HG03571 (cell line): ENCODE measurements at regions not wholly inside any gene's neighbourhood (a gene's known extent, or its start where the extent isn't known, plus 50 kb on each side); places are given as distances from the start of the nearest gene placed in this dataset.
"Not testable (repeated sequence)": the region's sequence is repeated elsewhere in the genome, so short reads cannot be mapped to it uniquely, and the experiment has no call there.

Experiments used
- ATAC-seq: cut with Tn5 transposase; IDR thresholded peaks from one replicate; pipeline ENCODE4 v1.9.1; 2021; ENCODE audit not compliant: unreplicated experiment

DNA sequence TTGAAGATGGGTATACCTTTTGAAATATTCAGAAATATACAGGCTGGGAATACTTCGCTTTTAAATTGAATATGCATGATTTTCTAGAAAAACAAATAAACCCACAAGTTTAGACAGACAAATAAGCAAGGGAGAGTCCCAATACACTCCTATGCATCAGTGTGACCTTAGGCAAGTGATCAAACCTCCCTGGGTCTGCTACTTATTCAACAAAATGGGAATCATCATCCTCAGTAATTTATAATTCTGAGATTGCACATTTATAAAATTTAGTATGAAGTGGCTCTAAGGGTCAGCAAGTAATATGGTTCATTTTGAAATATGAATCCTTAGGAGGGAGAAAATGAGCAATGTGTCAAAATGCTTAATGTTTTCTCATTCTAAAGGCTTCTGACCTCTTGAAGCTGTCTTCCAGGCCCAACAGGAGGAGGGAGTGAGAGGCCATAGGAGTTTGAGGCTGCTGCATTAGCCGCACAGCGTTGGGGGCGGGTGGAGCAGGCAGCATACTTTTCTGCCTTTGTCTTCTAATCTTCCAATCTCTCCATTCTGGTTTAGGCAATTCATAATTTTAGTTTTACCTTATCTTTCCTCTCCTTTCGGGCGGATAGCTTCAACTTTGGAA, 155.1 kb downstream of the TRIB2 start:
- ATAC-seq, result no peak

DNA sequence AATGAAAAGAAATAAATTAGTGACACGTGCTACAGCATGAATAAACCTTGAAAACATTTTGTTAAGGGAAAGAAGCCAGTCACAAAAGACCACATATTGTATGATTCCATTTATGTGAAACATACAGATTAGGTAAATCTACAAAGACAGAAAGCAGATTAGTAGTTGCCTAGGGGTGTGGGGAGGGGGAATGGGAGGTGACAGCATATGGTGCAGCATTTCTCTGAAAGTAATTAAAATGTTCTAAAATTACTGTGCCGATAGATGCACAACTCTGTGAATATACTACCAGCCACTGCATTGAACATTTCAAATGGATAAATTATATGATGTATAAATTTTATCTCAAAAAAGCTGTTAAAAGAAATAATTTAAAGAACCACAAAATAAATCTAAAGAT, 161.0 kb downstream of the TRIB2 start:
- no peak for ATAC-seq

DNA sequence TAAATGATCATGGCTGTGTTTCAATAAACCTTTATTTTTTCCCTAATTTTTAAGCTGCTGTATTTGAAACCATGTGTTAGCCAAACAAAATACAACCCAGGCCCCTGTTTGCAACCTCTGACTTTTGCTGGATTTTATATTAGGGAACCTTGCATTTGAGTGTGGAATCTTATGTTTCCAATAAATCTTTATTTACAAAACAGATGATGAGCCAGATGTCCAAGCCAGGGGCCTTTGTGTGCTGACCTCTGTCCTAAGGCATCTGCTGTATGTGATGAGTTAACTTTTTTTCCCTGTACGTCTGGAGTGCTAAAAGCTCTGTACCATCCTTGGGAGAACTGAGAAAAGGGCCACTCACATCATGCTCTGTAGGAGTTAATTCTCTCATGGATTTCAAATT, 162.9 kb downstream of the TRIB2 start:
- ATAC-seq, result no peak

- ATAC-seq, result no peak
Measured at GRCh38 chr2:12881952-12882351, 165.2 kb downstream of the TRIB2 start.

GRCh38 chr2:12882393-12882792, 165.7 kb downstream of the TRIB2 start:
- ATAC-seq, result no peak

DNA sequence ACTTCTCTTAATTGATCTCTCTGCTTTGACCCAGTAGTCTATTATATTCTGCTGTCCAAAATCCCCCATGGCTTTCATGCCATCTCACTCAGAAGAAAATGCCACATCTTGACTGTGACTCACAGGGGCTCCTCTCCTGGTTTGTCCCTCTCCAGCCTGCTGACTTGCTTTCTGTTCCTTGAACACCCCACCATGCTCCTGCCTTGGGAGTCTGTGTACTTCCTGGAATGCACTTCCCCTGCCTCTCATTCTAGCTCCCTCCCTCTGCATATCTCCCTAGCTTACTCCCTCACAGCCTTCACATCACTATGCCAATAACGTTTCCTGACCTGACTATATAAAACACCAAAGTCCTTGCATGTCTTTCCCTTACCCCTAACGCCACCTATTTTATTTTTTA, 167.2 kb downstream of the TRIB2 start:
- ATAC-seq, result no peak

DNA sequence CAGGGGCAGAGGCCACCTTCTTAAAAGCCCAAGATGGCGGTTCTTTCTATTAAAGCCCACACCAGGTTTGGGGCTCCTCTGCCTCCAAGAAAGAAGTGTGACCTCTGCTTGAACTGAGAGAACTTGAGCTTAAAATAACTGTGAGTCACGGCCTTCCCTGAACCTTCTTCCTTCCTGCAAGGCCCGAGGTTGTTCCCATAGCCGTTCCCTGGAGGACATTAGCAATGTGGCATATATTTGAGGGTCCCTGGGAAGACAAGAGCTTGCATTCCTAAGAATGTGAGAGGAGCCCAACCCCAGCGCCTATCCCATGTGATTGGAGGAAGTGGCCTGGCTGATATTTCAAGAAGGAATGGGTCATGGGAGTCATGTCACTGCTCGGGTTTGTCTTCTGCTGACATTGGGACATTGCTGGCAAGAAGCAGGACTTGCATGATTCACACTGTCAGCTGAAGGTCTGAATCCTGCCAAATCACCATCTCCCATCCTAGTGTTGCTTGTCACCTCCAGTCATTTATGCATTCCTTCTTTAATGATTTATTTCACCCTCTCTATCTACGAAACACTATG, 168.1 kb downstream of the TRIB2 start:
- ATAC-seq, result no peak

- no peak for ATAC-seq
Measured at GRCh38 chr2:12890066-12890465, 173.3 kb downstream of the TRIB2 start.

DNA sequence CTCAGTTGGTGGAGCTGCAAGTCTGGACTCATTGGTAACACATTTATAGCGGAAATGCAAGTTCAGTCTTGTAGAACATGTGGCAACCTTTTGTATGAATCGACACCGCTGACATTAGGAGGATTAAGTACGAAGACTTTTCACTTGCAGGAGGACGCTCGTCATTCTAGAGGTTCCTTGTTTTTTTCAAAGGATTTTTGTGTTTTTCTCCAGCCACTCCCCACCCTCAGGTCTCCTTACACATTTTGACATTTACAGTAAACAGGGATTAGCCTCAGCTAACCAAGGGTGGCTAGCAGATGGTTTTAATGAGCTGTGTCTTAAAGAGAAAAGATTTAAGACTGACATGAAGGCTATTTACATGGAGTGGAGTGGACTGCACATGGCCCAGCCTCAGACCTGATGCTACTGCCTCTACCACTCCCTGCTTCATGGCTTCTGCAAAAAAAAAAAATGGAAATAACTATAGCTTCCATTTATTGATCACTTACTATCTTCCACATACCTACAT, 173.8 kb downstream of the TRIB2 start:
- no peak for ATAC-seq

GRCh38 chr2:12895017-12895416, 178.3 kb downstream of the TRIB2 start:
- no peak for ATAC-seq

GRCh38 chr2:12896318-12896982, 179.7 kb downstream of the TRIB2 start:
- ATAC-seq, result no peak

GRCh38 chr2:12897181-12897580, 180.4 kb downstream of the TRIB2 start:
- ATAC-seq, result no peak

DNA sequence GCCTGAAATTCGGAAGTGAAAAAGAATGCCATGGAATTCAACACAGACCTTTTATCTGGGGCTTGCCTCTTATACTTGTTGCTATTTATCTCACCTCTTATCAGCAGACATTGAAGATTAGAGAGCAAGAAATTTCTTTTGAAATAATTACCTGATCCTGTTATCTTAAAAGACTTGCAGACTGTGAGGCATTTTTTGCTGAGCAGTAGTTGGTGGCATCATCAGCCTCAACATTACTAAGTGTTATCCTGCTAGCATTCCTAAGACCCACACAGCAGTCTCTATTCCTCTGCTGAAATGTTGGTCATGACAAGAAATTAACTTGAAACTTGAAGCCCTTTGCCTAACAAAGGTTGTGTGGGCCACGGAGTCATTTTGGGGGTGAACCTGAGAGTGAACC, 186.5 kb downstream of the TRIB2 start:
- ATAC-seq, result no peak

- ATAC-seq, result no peak
Measured at GRCh38 chr2:12910431-12910830, 193.7 kb downstream of the TRIB2 start.

- no peak for ATAC-seq
Measured at GRCh38 chr2:12915787-12916186, 199.1 kb downstream of the TRIB2 start.

DNA sequence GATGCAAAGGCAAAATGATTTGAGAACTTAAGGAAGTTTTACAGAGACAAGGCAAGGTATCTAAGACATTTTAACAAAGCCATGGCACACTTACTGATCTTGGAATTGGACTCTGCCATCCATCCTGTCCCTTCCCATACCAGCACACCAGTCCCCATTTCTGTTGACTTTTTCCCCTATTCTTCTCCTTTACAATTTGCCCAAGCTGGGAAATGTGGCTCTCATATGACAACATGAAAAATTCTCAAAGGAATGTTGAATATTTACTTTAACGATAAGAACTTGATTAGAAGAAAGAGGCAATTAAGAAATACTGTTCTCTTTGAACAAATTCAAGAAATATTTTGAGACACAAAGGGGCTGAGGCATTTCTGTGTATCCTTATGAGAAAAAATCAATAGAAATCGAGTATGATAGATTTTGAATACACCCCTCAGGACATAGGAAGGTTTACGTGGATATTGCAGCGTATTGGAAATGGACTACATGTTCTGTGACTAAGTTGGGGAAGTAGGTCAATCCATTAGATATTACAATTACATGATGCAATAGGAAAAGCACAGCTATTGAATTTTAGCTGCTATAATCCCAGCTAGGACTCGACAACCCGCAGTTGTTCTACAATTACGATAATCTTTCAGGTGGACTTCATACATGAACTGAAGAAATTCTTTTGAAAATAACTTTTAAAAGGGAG, 201.6 kb downstream of the TRIB2 start:
- no peak for ATAC-seq

DNA sequence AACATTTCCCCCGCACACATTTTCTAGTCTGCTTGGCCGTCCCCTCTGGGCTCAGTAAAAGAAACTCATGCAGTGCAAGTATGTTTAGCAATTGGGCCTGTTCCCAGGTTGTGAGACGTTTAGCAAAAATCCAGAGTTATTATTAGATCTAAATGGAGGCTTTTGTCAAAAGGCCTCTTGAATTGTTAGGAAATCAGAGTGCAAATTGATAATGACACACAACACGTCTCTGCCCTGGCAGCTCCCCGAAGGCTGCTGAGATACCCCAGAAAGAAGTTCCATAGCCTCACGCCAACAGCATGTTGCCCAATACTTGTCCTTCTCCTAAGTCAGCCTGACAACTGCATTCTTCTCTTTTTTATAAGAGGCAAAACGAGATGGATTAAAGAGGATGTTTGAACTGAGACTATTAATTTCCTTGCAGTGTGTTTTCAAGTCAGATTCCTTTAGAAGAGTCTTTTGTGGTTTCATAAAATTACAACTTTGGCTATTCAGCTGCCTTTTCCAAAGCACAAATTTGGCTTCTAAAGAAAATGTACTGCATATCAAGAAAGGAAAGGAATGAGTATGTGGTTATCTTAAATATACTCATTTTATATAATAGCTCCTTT, 202.2 kb downstream of the TRIB2 start:
- no peak for ATAC-seq

- ATAC-seq, result no peak
Measured at GRCh38 chr2:12921321-12921720, 204.6 kb downstream of the TRIB2 start.

GRCh38 chr2:12923907-12924610, 207.3 kb downstream of the TRIB2 start:
- ATAC-seq, result no peak

GRCh38 chr2:12926641-12927040, 209.9 kb downstream of the TRIB2 start:
- not testable (repeated sequence) for ATAC-seq
